ENCODE measurements at regions not wholly inside any gene's neighbourhood (a gene's known extent, or its start where the extent isn't known, plus 50 kb on each side); places are given as distances from the start of the nearest gene placed in this dataset.

- TF ChIP-seq POLR2A (IDR thresholded peaks at IDR 0.05; ENCODE audit: low read depth, low read length) = no peak
- no peak for TF ChIP-seq POLR2AphosphoS5 (IDR thresholded peaks at IDR 0.05; ENCODE audit: low read depth, low read length)
- TF ChIP-seq TAF1 (IDR thresholded peaks at IDR 0.05; ENCODE audit: low read depth, low read length) = no peak
These were observed 147.9 kb upstream of the TOP1 start for GRCh38 chr20:40880729-40881109.
